ENCODE measurements at regions not wholly inside any gene's neighbourhood (a gene's known extent, or its start where the extent isn't known, plus 50 kb on each side); places are given as distances from the start of the nearest gene placed in this dataset.

GRCh38 chr10:28179006-28179742 is 123.7 kb downstream of the MPP7 start:
- TF ChIP-seq, protein P1, sequence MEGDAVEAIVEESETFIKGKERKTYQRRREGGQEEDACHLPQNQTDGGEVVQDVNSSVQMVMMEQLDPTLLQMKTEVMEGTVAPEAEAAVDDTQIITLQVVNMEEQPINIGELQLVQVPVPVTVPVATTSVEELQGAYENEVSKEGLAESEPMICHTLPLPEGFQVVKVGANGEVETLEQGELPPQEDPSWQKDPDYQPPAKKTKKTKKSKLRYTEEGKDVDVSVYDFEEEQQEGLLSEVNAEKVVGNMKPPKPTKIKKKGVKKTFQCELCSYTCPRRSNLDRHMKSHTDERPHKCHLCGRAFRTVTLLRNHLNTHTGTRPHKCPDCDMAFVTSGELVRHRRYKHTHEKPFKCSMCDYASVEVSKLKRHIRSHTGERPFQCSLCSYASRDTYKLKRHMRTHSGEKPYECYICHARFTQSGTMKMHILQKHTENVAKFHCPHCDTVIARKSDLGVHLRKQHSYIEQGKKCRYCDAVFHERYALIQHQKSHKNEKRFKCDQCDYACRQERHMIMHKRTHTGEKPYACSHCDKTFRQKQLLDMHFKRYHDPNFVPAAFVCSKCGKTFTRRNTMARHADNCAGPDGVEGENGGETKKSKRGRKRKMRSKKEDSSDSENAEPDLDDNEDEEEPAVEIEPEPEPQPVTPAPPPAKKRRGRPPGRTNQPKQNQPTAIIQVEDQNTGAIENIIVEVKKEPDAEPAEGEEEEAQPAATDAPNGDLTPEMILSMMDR (IDR thresholded peaks at IDR 0.05), result peak; percentile 64 to 82 (median 74)
- no peak for TF ChIP-seq POLR2A (IDR thresholded peaks at IDR 0.05)
